ENCODE measurements at regions not wholly inside any gene's neighbourhood (a gene's known extent, or its start where the extent isn't known, plus 50 kb on each side); places are given as distances from the start of the nearest gene placed in this dataset.
"Not testable (repeated sequence)": the region's sequence is repeated elsewhere in the genome, so short reads cannot be mapped to it uniquely, and the experiment has no call there.

DNA sequence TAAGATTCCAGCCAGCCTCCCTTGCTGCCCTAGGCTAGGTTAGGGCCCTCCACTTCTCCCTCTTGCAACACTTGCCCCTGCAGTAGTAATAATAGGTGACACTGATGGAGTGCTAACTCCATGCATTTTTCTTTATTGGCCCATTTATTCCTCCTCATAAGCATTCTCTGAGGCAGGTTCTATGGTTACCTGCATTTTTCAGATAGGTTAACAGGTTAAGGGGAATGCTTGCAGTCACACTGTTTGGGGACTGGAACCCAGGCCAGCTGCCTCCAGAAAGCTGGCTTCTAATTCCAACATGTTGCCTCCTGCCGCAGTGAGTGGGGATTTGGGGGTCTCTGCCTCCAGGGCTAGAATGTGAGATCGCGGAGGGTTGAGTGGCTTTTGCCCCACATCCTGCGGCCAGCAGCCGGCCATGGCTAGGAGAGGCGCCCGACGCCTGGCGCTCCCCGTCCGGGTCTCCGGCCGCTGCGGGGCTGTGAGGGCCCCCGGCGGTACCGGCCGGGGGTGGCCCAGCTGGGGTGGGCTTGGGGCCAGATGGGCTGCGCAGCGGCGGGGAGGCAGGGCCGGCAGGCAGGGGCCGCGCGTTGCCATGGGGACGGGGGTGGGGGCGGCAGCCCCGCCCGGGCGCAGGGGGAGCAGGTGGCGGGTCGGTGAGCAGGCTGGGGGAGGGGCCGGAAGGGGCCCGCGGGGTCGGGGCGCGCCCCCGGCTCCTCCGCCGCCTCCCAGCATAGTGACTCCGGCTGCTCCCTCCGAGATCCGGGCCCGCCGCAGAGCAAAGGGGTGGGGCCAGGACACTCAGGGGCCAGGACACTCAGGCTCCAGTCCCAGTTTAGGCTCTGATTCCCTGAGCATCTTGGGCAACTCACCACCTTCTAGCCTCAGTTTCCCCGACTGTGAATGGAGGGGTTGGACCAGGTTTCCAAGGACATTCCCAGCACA, 68.4 kb upstream of the SSBP3 start:
- no peak for DNase-seq (ENCODE audit: low read depth)

DNA sequence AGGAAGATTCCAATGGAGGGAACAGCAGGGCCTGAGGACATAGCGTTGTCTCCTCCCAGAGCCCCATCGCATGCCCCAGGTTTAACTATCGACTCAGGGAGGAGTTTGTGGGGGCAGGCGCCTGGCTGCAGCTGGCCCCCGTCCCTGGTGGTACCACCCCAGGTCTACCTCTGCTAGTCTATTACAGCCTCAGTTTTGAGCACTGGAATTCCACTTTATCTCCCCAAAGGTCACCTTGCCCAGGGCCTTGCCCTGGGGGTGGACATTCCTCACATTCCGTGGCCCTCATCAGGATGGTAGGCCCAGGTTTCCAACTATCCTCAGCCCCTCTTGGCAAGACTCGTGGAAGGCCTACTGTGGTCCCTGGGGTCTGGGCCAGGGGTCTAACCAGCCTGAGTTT, 65.4 kb upstream of the SSBP3 start:
- no peak for DNase-seq (ENCODE audit: low read depth)

- not testable (repeated sequence) for DNase-seq (ENCODE audit: low read depth)
Observed at GRCh38 chr1:54469444-54469843, 63.2 kb upstream of the SSBP3 start.

DNA sequence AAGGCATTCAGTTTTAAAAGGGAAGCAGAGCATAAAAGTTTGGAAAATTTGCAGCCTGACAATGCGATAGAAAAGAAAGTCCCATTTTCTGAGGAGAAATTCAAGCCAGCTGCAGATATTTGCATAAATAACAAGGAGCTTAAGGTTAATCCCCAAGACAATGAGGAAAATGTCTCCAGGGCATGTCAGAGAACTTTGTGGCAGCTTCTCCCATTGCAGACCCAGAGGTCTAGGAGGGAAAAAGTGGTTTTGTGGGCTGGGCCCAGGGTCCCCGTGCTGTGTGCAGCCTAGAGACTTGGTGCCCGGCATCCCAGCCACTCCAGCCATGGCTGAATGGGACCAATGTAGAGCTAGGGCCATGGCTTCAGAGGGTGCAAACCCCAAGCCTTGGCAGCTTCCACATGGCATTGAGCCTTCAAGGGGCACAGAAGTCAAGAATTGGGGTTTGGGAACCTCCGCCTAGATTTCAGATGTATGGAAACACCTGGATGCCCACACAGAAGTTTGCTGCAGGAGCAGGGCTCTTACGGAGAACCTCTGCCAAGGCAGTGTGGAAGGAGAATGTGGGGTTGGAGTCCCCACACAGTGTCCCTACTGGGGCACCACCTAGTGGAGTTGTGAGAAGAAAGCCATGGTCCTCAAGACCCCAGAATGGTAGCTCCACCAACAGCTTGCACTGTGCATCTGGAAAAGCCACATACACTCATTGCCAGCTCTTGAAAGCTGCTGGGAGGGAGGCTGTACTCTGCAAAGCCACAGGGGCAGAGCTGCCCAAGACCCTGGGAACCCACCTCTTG, 62.3 kb upstream of the SSBP3 start:
- DNase-seq (ENCODE audit: low read depth) = not testable (repeated sequence)

GRCh38 chr1:54465351-54465811, 59.2 kb upstream of the SSBP3 start:
- no peak for DNase-seq (ENCODE audit: low read depth)

DNA sequence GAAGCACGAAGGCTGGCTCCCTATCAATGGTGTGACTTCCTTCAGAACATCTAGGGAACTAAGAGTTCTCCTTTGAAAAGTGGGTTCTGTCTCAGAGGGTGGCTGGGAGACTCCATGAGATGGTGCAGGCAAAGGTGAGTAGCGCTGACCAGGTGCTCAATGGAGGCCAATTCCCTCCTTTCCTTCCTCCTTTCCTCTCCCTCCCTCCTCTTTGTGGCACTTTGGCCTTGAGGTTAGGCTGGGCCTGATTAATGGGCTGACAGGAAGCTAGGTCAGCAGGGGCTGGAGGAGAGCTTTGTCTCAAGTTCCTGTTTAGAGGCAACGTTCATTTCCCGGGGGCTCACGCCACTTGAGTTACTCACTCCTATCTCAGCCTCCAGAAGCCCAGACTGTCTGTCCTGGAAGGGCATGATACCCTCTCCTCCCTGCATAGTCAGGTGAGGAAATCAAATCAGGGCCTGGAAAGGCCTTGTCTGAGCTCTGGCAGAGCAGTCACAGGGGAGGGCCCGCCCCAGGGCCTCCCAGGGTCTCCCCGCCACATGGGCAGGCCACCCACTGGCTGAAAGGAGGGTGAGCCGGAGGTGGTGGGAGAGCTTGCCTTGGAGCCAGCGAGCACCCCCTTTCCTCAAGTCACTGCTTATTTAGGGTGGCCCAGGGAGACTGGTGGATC, 58.4 kb upstream of the SSBP3 start:
- no peak for DNase-seq (ENCODE audit: low read depth)

DNA sequence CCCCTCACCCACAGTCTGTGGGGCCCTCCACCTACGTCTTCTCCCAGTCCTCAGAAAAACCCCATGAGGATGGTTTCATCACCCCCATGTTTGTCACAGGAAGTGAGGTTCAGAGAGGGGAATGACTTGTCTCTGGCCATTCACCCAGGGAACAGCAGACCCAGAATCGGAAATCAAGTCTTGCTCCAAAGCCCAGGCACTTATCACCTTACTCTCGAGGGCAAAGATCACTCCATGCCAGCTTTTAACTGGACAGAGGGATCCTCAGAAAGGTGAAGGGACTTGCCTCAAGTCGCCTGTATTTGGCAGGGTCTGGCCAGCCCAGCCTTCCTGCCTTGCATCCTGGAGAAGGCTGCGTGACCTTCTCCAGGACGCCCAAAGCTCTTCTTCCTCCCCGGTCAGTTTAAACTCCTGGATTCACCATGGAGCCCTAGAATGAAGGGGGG, 57.9 kb upstream of the SSBP3 start:
- DNase-seq (ENCODE audit: low read depth) = no peak

- no peak for DNase-seq (ENCODE audit: low read depth)
Observed at GRCh38 chr1:54463259-54464030, 57.3 kb upstream of the SSBP3 start.

DNA sequence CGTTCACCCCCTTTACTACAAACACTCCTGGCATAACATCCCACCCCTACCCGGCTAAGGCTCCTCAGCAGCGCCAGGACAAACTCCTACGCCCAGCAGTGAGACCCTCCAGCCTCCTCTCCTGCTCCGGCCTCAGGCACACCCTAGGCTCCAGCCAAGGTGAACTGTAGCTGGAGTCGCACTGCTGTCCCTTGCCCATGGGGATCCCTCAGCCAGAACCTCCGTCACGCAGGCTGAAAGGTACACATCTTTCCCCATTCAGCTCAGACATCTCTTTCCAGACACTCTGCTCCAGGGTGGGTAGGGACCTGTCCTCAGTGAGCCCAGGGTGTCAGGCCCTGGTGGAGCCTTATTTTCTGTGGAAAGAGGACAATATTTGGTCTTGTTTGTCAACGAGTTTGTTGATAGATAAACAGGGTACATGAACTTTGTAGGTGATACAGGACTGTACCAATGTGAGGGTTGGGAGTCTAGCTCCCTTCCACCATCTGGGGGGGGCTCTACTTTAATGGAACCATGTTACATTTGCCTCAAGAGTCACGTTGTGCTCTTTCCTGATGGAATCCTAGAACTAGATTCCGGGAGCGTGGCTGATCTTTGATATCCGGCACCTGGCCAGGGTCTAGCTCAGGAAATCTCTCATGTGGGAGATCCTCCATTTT, 56.5 kb upstream of the SSBP3 start:
- DNase-seq (ENCODE audit: low read depth) = no peak

- no peak for DNase-seq (ENCODE audit: low read depth)
Observed at GRCh38 chr1:54461731-54462596, 55.8 kb upstream of the SSBP3 start.

- DNase-seq (ENCODE audit: low read depth) = no peak
Observed at GRCh38 chr1:54460861-54461387, 54.7 kb upstream of the SSBP3 start.

GRCh38 chr1:54460351-54460750, 54.2 kb upstream of the SSBP3 start:
- peak; percentile 59 for DNase-seq (ENCODE audit: low read depth)

- no peak for DNase-seq (ENCODE audit: low read depth)
Observed at GRCh38 chr1:54459726-54460191, 53.6 kb upstream of the SSBP3 start.

- DNase-seq (ENCODE audit: low read depth) = no peak
Observed at GRCh38 chr1:54459140-54459539, 52.9 kb upstream of the SSBP3 start.

GRCh38 chr1:54456921-54457529, 50.8 kb upstream of the SSBP3 start:
- no peak for DNase-seq (ENCODE audit: low read depth)

DNA sequence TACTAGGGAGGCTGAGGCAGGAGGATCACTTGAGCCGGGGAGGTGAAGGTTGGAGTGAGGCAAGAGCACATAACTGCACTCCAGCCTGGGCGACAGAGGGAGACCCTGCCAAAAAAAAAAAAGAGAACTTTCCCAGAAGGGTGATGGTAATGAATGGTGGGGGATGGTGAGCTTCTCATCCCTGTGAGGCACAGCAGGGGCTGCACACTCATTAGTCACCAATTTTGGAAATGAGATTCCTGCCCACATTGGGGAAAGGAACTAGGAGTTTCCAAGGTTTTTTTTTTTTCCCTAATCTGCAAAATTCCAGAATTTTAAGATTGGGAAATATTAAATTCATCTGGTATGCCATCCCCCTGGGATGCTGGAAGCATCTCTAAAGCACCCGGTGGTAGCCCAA, 50.2 kb upstream of the SSBP3 start:
- DNase-seq (ENCODE audit: low read depth) = no peak

Data from T follicular helper cell (primary cell).